Left lung (tissue), 4 donors: ENCODE measurements at regions not wholly inside any gene's neighbourhood (a gene's known extent, or its start where the extent isn't known, plus 50 kb on each side); places are given as distances from the start of the nearest gene placed in this dataset.

ENCODE experiments used
- ATAC-seq: fragments of 200-7000 bp; cut with Tn5 transposase; one replicate; pipeline ENCODE4 v1.9.1; 2020; ENCODE audit warnings: moderate library complexity
- DNase-seq, 4 donors: peaks; one replicate each; pipeline ENCODE4 v3.0.0-alpha.2; 2013 to 2020
- H3K27ac ChIP-seq, 2 donors: fragments of 200-600 bp; sonication (generic) in 1 of 2; one replicate each; pipeline versions ENCODE4 v1.5.0 to v1.8.0; 2020 to 2021
- H3K27me3 ChIP-seq, 2 donors: fragments of 200-600 bp; sonication (generic) in 1 of 2; one replicate each; pipeline versions ENCODE4 v1.5.0 to v1.8.0; 2020 to 2021
- H3K36me3 ChIP-seq, 2 donors: fragments of 200-600 bp; sonication (generic) in 1 of 2; one replicate each; pipeline versions ENCODE4 v1.5.0 to v1.8.0; 2020 to 2021
- H3K4me1 ChIP-seq, 2 donors: fragments of 200-600 bp; one replicate each; pipeline ENCODE4 v1.8.0; 2021
- H3K4me3 ChIP-seq, 2 donors: fragments of 200-600 bp; sonication (generic) in 1 of 2; one replicate each; pipeline versions ENCODE4 v1.5.0 to v1.8.0; 2020 to 2021; ENCODE audit warnings: mild to moderate bottlenecking in 1 of 2
- H3K9me3 ChIP-seq, 2 donors: fragments of 200-600 bp; sonication (generic) in 1 of 2; one replicate each; pipeline versions ENCODE4 v1.5.0 to v1.8.0; 2020 to 2021
- CTCF ChIP-seq, 2 donors: fragments of 200-600 bp; sonication (generic) in 1 of 2; IDR thresholded peaks; one replicate each; pipeline versions ENCODE4 v1.5.0 to v1.8.0; 2021; ENCODE audit warnings: antibody characterized with exemption in 2 of 2
- intact Hi-C, 2 donors: fragments of 100-400 bp; cut with DNase I; formaldehyde crosslinking; loops; one replicate each; pipeline versions ENCODE4 v1.11.2 to v1.14.2; 2022
- donor health status: DM: no; HTN: yes; CAD: no.
- donor health status: DM: no; HTN: no; CAD: no.

- no peak for TF ChIP-seq CTCF (IDR thresholded peaks at IDR 0.05)
- H3K4me1 ChIP-seq = no peaks in the 10 kb centered on the region
Observed at GRCh38 chr4:71081192-71081591, 87.7 kb downstream of the DCK start.

GRCh38 chr4:71093745-71094144, 100.3 kb downstream of the DCK start:
- Histone ChIP-seq H3K9me3 (peaks cover 0 to 6% of the 10 kb centered on the region in 2 donors), H3K4me3 (no peak overlapping the region), H3K36me3 (no peaks in the 10 kb centered on the region), H3K27ac (no peak overlapping the region), H3K4me1 (no peaks in the 10 kb centered on the region), H3K27me3 (no peaks in the 10 kb centered on the region)
- intact Hi-C loops = no loop called here
- no peak for TF ChIP-seq CTCF (IDR thresholded peaks at IDR 0.05)
- DNase-seq = no peak
- no peak for ATAC-seq

More at GRCh38 chr4:71081192-71081591, 87.7 kb downstream of the DCK start:
- Histone ChIP-seq H3K4me3 (no peak overlapping the region), H3K9me3 (peaks cover 0 to 2% of the 10 kb centered on the region in 2 donors), H3K36me3 (no peaks in the 10 kb centered on the region), H3K27ac (no peak overlapping the region), H3K27me3 (no peaks in the 10 kb centered on the region)
- ATAC-seq (no peak), DNase-seq (no peak)
- intact Hi-C loops = no loop called here

- Histone ChIP-seq H3K4me3 (no peak overlapping the region), H3K27ac (no peak overlapping the region), H3K9me3 (peaks cover 0 to 6% of the 10 kb centered on the region in 2 donors), H3K4me1 (no peaks in the 10 kb centered on the region), H3K27me3 (no peaks in the 10 kb centered on the region), H3K36me3 (no peaks in the 10 kb centered on the region)
- no peak for TF ChIP-seq CTCF (IDR thresholded peaks at IDR 0.05)
- no peak for ATAC-seq
- no peak for DNase-seq
- intact Hi-C loops = no loop called here
Observed at GRCh38 chr4:71094201-71094600, 100.8 kb downstream of the DCK start.

GRCh38 chr4:71095141-71095540, 101.7 kb downstream of the DCK start:
- Histone ChIP-seq H3K27me3 (no peaks in the 10 kb centered on the region), H3K4me1 (no peaks in the 10 kb centered on the region), H3K4me3 (no peak overlapping the region), H3K27ac (no peak overlapping the region), H3K9me3 (peaks cover 0 to 2% of the 10 kb centered on the region in 2 donors), H3K36me3 (no peaks in the 10 kb centered on the region)
- no peak for DNase-seq
- ATAC-seq = no peak
- no peak for TF ChIP-seq CTCF (IDR thresholded peaks at IDR 0.05)
- intact Hi-C loops = no loop called here

GRCh38 chr4:71095545-71095944, 102.1 kb downstream of the DCK start:
- no peak for TF ChIP-seq CTCF (IDR thresholded peaks at IDR 0.05)
- ATAC-seq (no peak), DNase-seq (no peak)
- no peaks in the 10 kb centered on the region for H3K27me3 ChIP-seq
- H3K4me1 ChIP-seq = no peaks in the 10 kb centered on the region
- no peaks in the 10 kb centered on the region for H3K36me3 ChIP-seq
- H3K4me3 ChIP-seq = no peak overlapping the region
- no peaks in the 10 kb centered on the region for H3K9me3 ChIP-seq
- no peak overlapping the region for H3K27ac ChIP-seq
- intact Hi-C loops = no loop called here
